GM12878 (cell line): ENCODE measurements at regions not wholly inside any gene's neighbourhood (a gene's known extent, or its start where the extent isn't known, plus 50 kb on each side); places are given as distances from the start of the nearest gene placed in this dataset.

Source experiments
- ATAC-seq: fragments of 200-7000 bp; cut with Tn5 transposase; 3 replicates; pipeline ENCODE4 v1.9.1; 2020; ENCODE audit warnings: mild to moderate bottlenecking, moderate library complexity
- BruUV-seq: library from RNA; stranded (reverse); fragments of 400-500 nt; replicated peaks from 2 replicates; lab custom pipeline; 2021; lab: Mats Ljungman, UMichigan
- CTCF ChIA-PET: fragments of 300-600 bp; sonication (Branson Sonifier 250); formaldehyde crosslinking; extraction: SDS; loops from one replicate; lab custom pipeline; 2021; ENCODE audit warnings: inconsistent platforms; lab: Yijun Ruan, JAX
- POLR2A ChIA-PET: fragments of 350-600 bp; formaldehyde crosslinking; extraction: SDS; loops from one replicate; lab custom pipeline; 2021; ENCODE audit warnings: inconsistent platforms; lab: Charles Lee
- RAD21 ChIA-PET: fragments of 300-600 bp; sonication (Branson Sonifier 250); formaldehyde crosslinking; loops from one replicate; lab custom pipeline; 2023; ENCODE audit warnings: antibody characterized with exemption; ENCODE audit not compliant: unreplicated experiment; lab: Charles Lee
- SMC1A ChIA-PET: fragments of 300-600 bp; sonication (Branson Sonifier 250); formaldehyde crosslinking; loops from one replicate; lab custom pipeline; 2023; ENCODE audit not compliant: unreplicated experiment, uncharacterized antibody; lab: Charles Lee
- DNase-seq: peaks from one replicate; pipeline ENCODE4 v3.0.0-alpha.2; 2011; ENCODE audit warnings: low read depth, low spot score
- FAIRE-seq: peaks from 3 replicates; lab custom pipeline; 2011; peaks lifted over from hg19 to GRCh38; lab: Jason Lieb, UNC
- H2AFZ ChIP-seq: 2 replicates; pipeline ENCODE4 v1.6.0; 2011; ENCODE audit warnings: low read depth, low read length, control low read depth; ENCODE audit not compliant: control insufficient read depth
- H3K27ac ChIP-seq: 2 replicates; pipeline ENCODE4 v1.5.1; 2011; ENCODE audit warnings: control low read depth; ENCODE audit not compliant: control insufficient read depth, insufficient read depth
- H3K27me3 ChIP-seq, 2 experiments: replicated peaks in 1 of 2; 2 replicates each; pipeline versions ENCODE4 v1.6.0 to v1.6.1; 2011; ENCODE audit warnings: low read length in 1 of 2; ENCODE audit not compliant: control insufficient read depth in 2 of 2, insufficient read depth in 2 of 2
- H3K36me3 ChIP-seq, 2 experiments: 2 replicates each; pipeline ENCODE4 v1.5.1; 2011; ENCODE audit warnings: low read length in 1 of 2; ENCODE audit not compliant: control insufficient read depth in 2 of 2, insufficient read depth in 2 of 2
- H3K4me1 ChIP-seq: 2 replicates; pipeline ENCODE4 v1.6.1; 2011; ENCODE audit warnings: mild to moderate bottlenecking, low read length, moderate library complexity, mixed read lengths; ENCODE audit not compliant: control insufficient read depth, insufficient read depth
- H3K4me2 ChIP-seq: 2 replicates; pipeline ENCODE4 v1.6.0; 2011; ENCODE audit warnings: control low read depth; ENCODE audit not compliant: control insufficient read depth, insufficient read depth
- H3K4me3 ChIP-seq: fragments of 200-600 bp; sonication (generic); 2 replicates; pipeline ENCODE4 v1.5.1; 2016
- H3K79me2 ChIP-seq: 2 replicates; pipeline ENCODE4 v1.6.0; 2011; ENCODE audit warnings: low read length; ENCODE audit not compliant: control insufficient read depth, insufficient read depth
- H3K9ac ChIP-seq: 2 replicates; pipeline ENCODE4 v1.8.0; 2011; ENCODE audit warnings: low read length, control low read depth, mixed read lengths; ENCODE audit not compliant: control insufficient read depth, insufficient read depth
- H3K9me3 ChIP-seq: replicated peaks from 3 replicates; pipeline ENCODE4 v1.5.1; 2011; ENCODE audit warnings: mild to moderate bottlenecking, low read length; ENCODE audit not compliant: control insufficient read depth, insufficient read depth
- H4K20me1 ChIP-seq: 2 replicates; pipeline ENCODE4 v1.6.0; 2011; ENCODE audit not compliant: control insufficient read depth, insufficient read depth
- ATF7 ChIP-seq: fragments of 450-650 bp; IDR thresholded peaks from 2 replicates; pipeline ENCODE4 v1.6.1; 2016; ENCODE audit warnings: low read depth, mild to moderate bottlenecking
- BACH1 ChIP-seq: fragments of 450-650 bp; IDR thresholded peaks from 2 replicates; pipeline ENCODE4 v1.6.1; 2017; ENCODE audit warnings: mild to moderate bottlenecking, borderline replicate concordance
- CHD1 ChIP-seq: IDR thresholded peaks from 2 replicates; pipeline ENCODE4 v1.6.1; 2012; ENCODE audit warnings: low read depth, low read length, improper control_type of control experiment
- IRF4 ChIP-seq: IDR thresholded peaks from 2 replicates; pipeline ENCODE4 v1.6.1; 2011; ENCODE audit warnings: low read depth, low read length
- JUNB ChIP-seq: IDR thresholded peaks from 2 replicates; pipeline ENCODE4 v1.6.1; 2016; ENCODE audit warnings: antibody characterized with exemption, mild to moderate bottlenecking
- MYC ChIP-seq: IDR thresholded peaks from 2 replicates; pipeline ENCODE4 v1.6.1; 2011; ENCODE audit warnings: mild to moderate bottlenecking, low read length, moderate library complexity, inconsistent platforms; ENCODE audit not compliant: insufficient read depth, insufficient replicate concordance, insufficient read length, severe bottlenecking
- NR2C2 ChIP-seq: IDR thresholded peaks from 2 replicates; pipeline ENCODE4 v1.6.1; 2011; ENCODE audit warnings: borderline replicate concordance, low read depth; ENCODE audit not compliant: control insufficient read depth, insufficient read length
- NR2F1 ChIP-seq: fragments of 450-650 bp; conservative IDR thresholded peaks from 2 replicates; pipeline ENCODE4 v1.6.1; 2017; ENCODE audit warnings: mild to moderate bottlenecking
- PRDM15 ChIP-seq: fragments of 450-650 bp; formaldehyde crosslinking; IDR thresholded peaks from 2 replicates; pipeline ENCODE4 v1.4.0; 2020; ENCODE audit warnings: mild to moderate bottlenecking, moderate library complexity
- RAD21 ChIP-seq: IDR thresholded peaks from 2 replicates; pipeline ENCODE4 v1.6.1; 2011; ENCODE audit warnings: mild to moderate bottlenecking, low read depth, low read length, moderate library complexity; ENCODE audit not compliant: insufficient read depth
- RCOR1 ChIP-seq: conservative IDR thresholded peaks from 2 replicates; pipeline ENCODE4 v1.6.1; 2012; ENCODE audit warnings: low read depth, low read length, improper control_type of control experiment
- SP1 ChIP-seq: IDR thresholded peaks from one replicate; pipeline ENCODE4 v1.6.1; 2011; ENCODE audit warnings: low read depth, low read length
- TCF3 ChIP-seq: IDR thresholded peaks from 2 replicates; pipeline ENCODE4 v1.6.1; 2012; ENCODE audit warnings: low read depth, mild to moderate bottlenecking, low read length, borderline replicate concordance; ENCODE audit not compliant: insufficient read depth
- TCF7 ChIP-seq: IDR thresholded peaks from 2 replicates; pipeline ENCODE4 v1.6.1; 2014; ENCODE audit warnings: antibody characterized with exemption, borderline replicate concordance
- ZNF217 ChIP-seq: fragments of 450-650 bp; IDR thresholded peaks from 2 replicates; pipeline ENCODE4 v1.6.1; 2017; ENCODE audit warnings: antibody characterized with exemption, mild to moderate bottlenecking
- ZNF24 ChIP-seq: fragments of 450-650 bp; IDR thresholded peaks from 2 replicates; pipeline ENCODE4 v1.6.1; 2017; ENCODE audit warnings: antibody characterized with exemption, mild to moderate bottlenecking
- WGBS: methylation state at CpG from one replicate; pipeline ENCODE4 v1.1.6; 2016; ENCODE audit warnings: low lambda C conversion rate; ENCODE audit not compliant: insufficient replicate concordance, insufficient coverage; ENCODE audit errors: missing lambda C conversion rate; 5-methylcytosine and 5-hydroxymethylcytosine counted together
- in situ Hi-C: fragments of 300-500 bp; cut with MboI; formaldehyde crosslinking; loops from 9 replicates; pipeline ENCODE4 v1.14.3; 2018; ENCODE audit warnings: mixed read lengths
- intact Hi-C: fragments of 100-400 bp; cut with micrococcal nuclease; formaldehyde crosslinking; loops from one replicate; pipeline ENCODE4 v1.14.2; 2022; ENCODE audit not compliant: unreplicated experiment
- TF ChIP-seq, protein P1 (sequence below): IDR thresholded peaks from 2 replicates; pipeline ENCODE4 v1.6.1; 2012; ENCODE audit warnings: low read depth, low read length, improper control_type of control experiment

DNA sequence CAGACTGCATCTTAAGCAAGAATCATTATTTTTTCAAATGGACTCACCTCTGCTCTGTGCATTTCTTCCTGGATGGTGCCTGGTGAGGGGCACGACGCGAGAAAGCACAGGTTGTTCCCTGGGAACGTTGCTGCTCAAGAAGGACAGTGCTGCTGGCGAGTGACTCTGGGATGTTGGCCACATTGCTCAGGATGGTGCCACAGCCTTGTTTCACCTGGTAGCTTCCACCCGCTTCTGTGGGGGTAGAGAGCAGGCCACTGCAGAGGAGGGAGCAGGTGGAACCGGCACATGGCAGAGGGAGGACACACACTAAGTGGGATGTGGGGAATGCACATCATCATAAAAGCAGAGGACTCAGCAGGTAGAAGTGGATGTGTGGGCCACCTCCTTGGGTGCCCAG, 444.7 kb downstream of the TCERG1L start:
- intact Hi-C loops, result no loop called here
- CTCF ChIA-PET, result no interaction called here

More for the DNA sequence above, 444.7 kb downstream of the TCERG1L start:
- FAIRE-seq, result no peak
- no peak overlapping the region for H3K9ac ChIP-seq
- RAD21 ChIA-PET, result no interaction called here
- ATAC-seq, result no peak
- no peaks in the 10 kb centered on the region for H3K36me3 ChIP-seq
- H2AFZ ChIP-seq, result no peak overlapping the region
- no peaks in the 10 kb centered on the region for H3K4me1 ChIP-seq
- no peaks in the 10 kb centered on the region for H3K79me2 ChIP-seq
- no peaks in the 10 kb centered on the region for H3K9me3 ChIP-seq
- TF ChIP-seq RCOR1 (no peak), TCF3 (no peak), NR2C2 (no peak), JUNB (no peak), SP1 (no peak), NR2F1 (no peak), TCF7 (no peak), ZNF24 (no peak), ATF7 (no peak), CHD1 (no peak), ZNF217 (no peak), MYC (no peak), IRF4 (no peak), BACH1 (no peak), PRDM15 (CRISPR knock-in tag) (no peak), RAD21 (no peak)
- TF ChIP-seq, protein P1, sequence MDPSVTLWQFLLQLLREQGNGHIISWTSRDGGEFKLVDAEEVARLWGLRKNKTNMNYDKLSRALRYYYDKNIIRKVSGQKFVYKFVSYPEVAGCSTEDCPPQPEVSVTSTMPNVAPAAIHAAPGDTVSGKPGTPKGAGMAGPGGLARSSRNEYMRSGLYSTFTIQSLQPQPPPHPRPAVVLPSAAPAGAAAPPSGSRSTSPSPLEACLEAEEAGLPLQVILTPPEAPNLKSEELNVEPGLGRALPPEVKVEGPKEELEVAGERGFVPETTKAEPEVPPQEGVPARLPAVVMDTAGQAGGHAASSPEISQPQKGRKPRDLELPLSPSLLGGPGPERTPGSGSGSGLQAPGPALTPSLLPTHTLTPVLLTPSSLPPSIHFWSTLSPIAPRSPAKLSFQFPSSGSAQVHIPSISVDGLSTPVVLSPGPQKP, result no peak
- no peaks in the 10 kb centered on the region for H4K20me1 ChIP-seq
- in situ Hi-C loops, result no loop called here
- SMC1A ChIA-PET, result no interaction called here
- H3K27ac ChIP-seq, result no peak overlapping the region
- H3K4me3 ChIP-seq, result no peak overlapping the region
- H3K27me3 ChIP-seq, result no peaks in the 10 kb centered on the region
- POLR2A ChIA-PET, result no interaction called here
- 51% methylated on average over 7 of the region's 7 CpGs for WGBS
- no peak overlapping the region for H3K4me2 ChIP-seq
- BruUV-seq, result no TSS peak
- no peak for DNase-seq
